Nephron progenitor cell (in vitro differentiated cells): ENCODE measurements at regions not wholly inside any gene's neighbourhood (a gene's known extent, or its start where the extent isn't known, plus 50 kb on each side); places are given as distances from the start of the nearest gene placed in this dataset.

Source experiments
- DNase-seq: peaks from one replicate; pipeline ENCODE4 v3.0.0; 2021
- H3K27ac Mint-ChIP-seq: 2 replicates; pipeline ENCODE4 v1.8.0; 2021; ENCODE audit warnings: mild to moderate bottlenecking, moderate library complexity, mixed read lengths
- H3K27me3 Mint-ChIP-seq: 2 replicates; pipeline ENCODE4 v1.8.0; 2021; ENCODE audit warnings: mild to moderate bottlenecking, low read depth, mixed read lengths; ENCODE audit not compliant: poor library complexity
- H3K36me3 Mint-ChIP-seq: 2 replicates; pipeline ENCODE4 v1.8.0; 2021; ENCODE audit warnings: low read depth, mixed read lengths
- H3K4me1 Mint-ChIP-seq: 2 replicates; pipeline ENCODE4 v1.8.0; 2021; ENCODE audit warnings: mixed read lengths
- H3K4me3 Mint-ChIP-seq: 2 replicates; pipeline ENCODE4 v1.8.0; 2021; ENCODE audit warnings: mild to moderate bottlenecking, moderate library complexity, mixed read lengths
- H3K9me3 Mint-ChIP-seq: 2 replicates; pipeline ENCODE4 v1.8.0; 2021; ENCODE audit warnings: mild to moderate bottlenecking, moderate library complexity, mixed read lengths
- CTCF ChIP-seq: fragments of 200-600 bp; sonication (generic); IDR thresholded peaks from 2 replicates; pipeline ENCODE4 v1.5.0; 2021; ENCODE audit warnings: antibody characterized with exemption

GRCh38 chr18:30004965-30005364 is 1037.6 kb downstream of the DSC3 start:
- H3K4me1 Mint-ChIP-seq: no peaks in the 10 kb centered on the region
- no peaks in the 10 kb centered on the region for H3K27me3 Mint-ChIP-seq
- H3K36me3 Mint-ChIP-seq: no peaks in the 10 kb centered on the region
- DNase-seq: no peak
- no peak for TF ChIP-seq CTCF
- H3K9me3 Mint-ChIP-seq: no peaks in the 10 kb centered on the region
- no peak overlapping the region for H3K4me3 Mint-ChIP-seq
- H3K27ac Mint-ChIP-seq: no peak overlapping the region

GRCh38 chr18:29982218-29982617 is 1060.3 kb downstream of the DSC3 start:
- no peak for DNase-seq
- no peaks in the 10 kb centered on the region for H3K27me3 Mint-ChIP-seq
- H3K4me3 Mint-ChIP-seq: no peak overlapping the region
- no peaks in the 10 kb centered on the region for H3K9me3 Mint-ChIP-seq
- no peak for TF ChIP-seq CTCF
- no peak overlapping the region for H3K27ac Mint-ChIP-seq
- H3K36me3 Mint-ChIP-seq: no peaks in the 10 kb centered on the region
- no peaks in the 10 kb centered on the region for H3K4me1 Mint-ChIP-seq

GRCh38 chr18:29979881-29980280 is 1062.7 kb downstream of the DSC3 start:
- Mint-ChIP-seq H3K27me3 (no peaks in the 10 kb centered on the region), H3K36me3 (no peaks in the 10 kb centered on the region), H3K9me3 (no peaks in the 10 kb centered on the region), H3K4me3 (no peak overlapping the region), H3K4me1 (no peaks in the 10 kb centered on the region), H3K27ac (no peak overlapping the region)
- no peak for DNase-seq
- TF ChIP-seq CTCF: no peak

- TF ChIP-seq CTCF: no peak
- no peaks in the 10 kb centered on the region for H3K27me3 Mint-ChIP-seq
- H3K27ac Mint-ChIP-seq: no peak overlapping the region
- no peak for DNase-seq
- H3K4me1 Mint-ChIP-seq: no peaks in the 10 kb centered on the region
- no peaks in the 10 kb centered on the region for H3K9me3 Mint-ChIP-seq
- no peaks in the 10 kb centered on the region for H3K36me3 Mint-ChIP-seq
- H3K4me3 Mint-ChIP-seq: no peak overlapping the region
Observed at GRCh38 chr18:29969876-29970275, 1072.7 kb downstream of the DSC3 start.

- no peaks in the 10 kb centered on the region for H3K4me1 Mint-ChIP-seq
- no peak for TF ChIP-seq CTCF
- no peaks in the 10 kb centered on the region for H3K27me3 Mint-ChIP-seq
Observed at GRCh38 chr18:29962579-29962978, 1080.0 kb downstream of the DSC3 start.

GRCh38 chr18:29960539-29960938 is 1082.0 kb downstream of the DSC3 start:
- H3K27me3 Mint-ChIP-seq: no peaks in the 10 kb centered on the region
- no peak for DNase-seq
- no peak overlapping the region for H3K27ac Mint-ChIP-seq
- no peak overlapping the region for H3K4me3 Mint-ChIP-seq
- H3K36me3 Mint-ChIP-seq: no peaks in the 10 kb centered on the region
- TF ChIP-seq CTCF: no peak
- H3K4me1 Mint-ChIP-seq: no peaks in the 10 kb centered on the region
- H3K9me3 Mint-ChIP-seq: no peaks in the 10 kb centered on the region

More at GRCh38 chr18:29962579-29962978, 1080.0 kb downstream of the DSC3 start:
- DNase-seq: no peak
- Mint-ChIP-seq H3K9me3 (no peaks in the 10 kb centered on the region), H3K36me3 (no peaks in the 10 kb centered on the region), H3K4me3 (no peak overlapping the region), H3K27ac (no peak overlapping the region)
